ENCODE measurements at regions not wholly inside any gene's neighbourhood (a gene's known extent, or its start where the extent isn't known, plus 50 kb on each side); places are given as distances from the start of the nearest gene placed in this dataset.

GRCh38 chr12:77724367-77724957, 106.2 kb upstream of the NAV3 start:
- no peak overlapping the region for H4K91ac ChIP-seq (ENCODE audit: insufficient read depth, low read depth, low read length)
- no peaks in the 10 kb centered on the region for H4K20me1 ChIP-seq (ENCODE audit: insufficient read depth, low read length)
- H2AK5ac ChIP-seq (ENCODE audit: low read depth, low read length) = no peak overlapping the region
- peak; percentile 62; the same call in 1 of the 2 replicates for ATAC-seq (ENCODE audit: low read depth)
- H3K27me3 ChIP-seq (ENCODE audit: control insufficient read depth, insufficient read depth, low read length) = no peaks in the 10 kb centered on the region
- DNase-seq = peak; percentile 45
- peaks cover 2% of the 10 kb centered on the region; the same call in 1 of the 2 replicates for H3K4me1 ChIP-seq (ENCODE audit: control insufficient read depth, insufficient read depth, low read length)
- in situ Hi-C loops (cut with MboI; ENCODE audit: low sequenced_read_pairs) = loop anchor here (5.0 kb wide), 1 partner anchor 203 kb away; no protein-coding TSS in a partner anchor
- H4K8ac ChIP-seq (ENCODE audit: low read depth in 2 of 2, low read length in 2 of 2) = no peak overlapping the region
- WGBS, 2 experiments (ENCODE audit: extremely low coverage in 2 of 2, insufficient read length in 1 of 2) = no CpG with 5 or more reads among the region's 1 CpG
- no peak overlapping the region for H3K14ac ChIP-seq (replicated peaks; ENCODE audit: low read depth, low read length)
- no peak overlapping the region for H3K27ac ChIP-seq (ENCODE audit: insufficient read depth, low read length)
- dilution Hi-C loops (cut with HindIII; ENCODE audit: low sequenced_read_pairs, unreplicated experiment) = no loop called here
- no peaks in the 10 kb centered on the region for H3K79me1 ChIP-seq (ENCODE audit: low read depth in 1 of 2, low read length in 2 of 2)
- H3K9ac ChIP-seq (ENCODE audit: low read depth, low read length) = no peak overlapping the region
- no peak overlapping the region for H4K5ac ChIP-seq (ENCODE audit: low read depth, low read length)
- no peak overlapping the region for H3K4ac ChIP-seq (ENCODE audit: low read depth, low read length)
- H2AK9ac ChIP-seq (replicated peaks; ENCODE audit: low read depth, low read length, poor library complexity) = no peak overlapping the region
- no peak overlapping the region for H3K23ac ChIP-seq (ENCODE audit: low read depth, low read length)
- POLR2A ChIA-PET (ENCODE audit: unreplicated experiment) = no interaction called here
- BruUV-seq (replicated peaks) = no TSS peak
- CTCF ChIA-PET = interaction anchor here (0.6 to 1.9 kb wide), 3 partner anchors 189 to 366 kb away, joined by 3 to 12 read pairs (median 3); no protein-coding TSS in a partner anchor
- no peak overlapping the region for H2BK20ac ChIP-seq (ENCODE audit: low read depth, low read length)
- H3K9me3 ChIP-seq (ENCODE audit: control insufficient read depth, insufficient read depth, low read length) = no peaks in the 10 kb centered on the region
- H3K36me3 ChIP-seq (ENCODE audit: control insufficient read depth, insufficient read depth, low read length) = no peaks in the 10 kb centered on the region
- no peak overlapping the region for H2AFZ ChIP-seq (replicated peaks; ENCODE audit: low read length, poor library complexity)
- H2BK15ac ChIP-seq (ENCODE audit: low read depth, low read length) = no peak overlapping the region
- no peaks in the 10 kb centered on the region for H3K9me1 ChIP-seq (ENCODE audit: insufficient read depth, low read length)
- intact Hi-C loops (cut with micrococcal nuclease) = loop anchor here (1.0 kb wide), 1 partner anchor 201 kb away; no protein-coding TSS in a partner anchor
- no peak overlapping the region for H3K4me3 ChIP-seq (ENCODE audit: insufficient read depth, low read depth, low read length)
- no peak overlapping the region for H2BK5ac ChIP-seq (ENCODE audit: low read depth, low read length, poor library complexity, severe bottlenecking)
- H3K4me2 ChIP-seq (ENCODE audit: low read depth, low read length) = no peak overlapping the region
- no peak overlapping the region for H3K56ac ChIP-seq (ENCODE audit: extremely low read depth, insufficient read depth, low read length)
- no peak overlapping the region for H2BK120ac ChIP-seq (ENCODE audit: low read depth, low read length)
- peak; percentile 59 for TF ChIP-seq SMC3 (IDR thresholded peaks at IDR 0.05; ENCODE audit: low read depth, low read length)
- TF ChIP-seq, protein P1, sequence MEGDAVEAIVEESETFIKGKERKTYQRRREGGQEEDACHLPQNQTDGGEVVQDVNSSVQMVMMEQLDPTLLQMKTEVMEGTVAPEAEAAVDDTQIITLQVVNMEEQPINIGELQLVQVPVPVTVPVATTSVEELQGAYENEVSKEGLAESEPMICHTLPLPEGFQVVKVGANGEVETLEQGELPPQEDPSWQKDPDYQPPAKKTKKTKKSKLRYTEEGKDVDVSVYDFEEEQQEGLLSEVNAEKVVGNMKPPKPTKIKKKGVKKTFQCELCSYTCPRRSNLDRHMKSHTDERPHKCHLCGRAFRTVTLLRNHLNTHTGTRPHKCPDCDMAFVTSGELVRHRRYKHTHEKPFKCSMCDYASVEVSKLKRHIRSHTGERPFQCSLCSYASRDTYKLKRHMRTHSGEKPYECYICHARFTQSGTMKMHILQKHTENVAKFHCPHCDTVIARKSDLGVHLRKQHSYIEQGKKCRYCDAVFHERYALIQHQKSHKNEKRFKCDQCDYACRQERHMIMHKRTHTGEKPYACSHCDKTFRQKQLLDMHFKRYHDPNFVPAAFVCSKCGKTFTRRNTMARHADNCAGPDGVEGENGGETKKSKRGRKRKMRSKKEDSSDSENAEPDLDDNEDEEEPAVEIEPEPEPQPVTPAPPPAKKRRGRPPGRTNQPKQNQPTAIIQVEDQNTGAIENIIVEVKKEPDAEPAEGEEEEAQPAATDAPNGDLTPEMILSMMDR (conservative IDR thresholded peaks at IDR 0.05; ENCODE audit: low read depth, low read length) = peak; percentile 69
- peak; percentile 69 for TF ChIP-seq RAD21 (IDR thresholded peaks at IDR 0.05; ENCODE audit: low read length)
- no peak for TF ChIP-seq FOS (IDR thresholded peaks at IDR 0.05; ENCODE audit: low read depth, low read length)
- H3K18ac ChIP-seq (ENCODE audit: low read depth, low read length) = no peak overlapping the region

Data from IMR-90 (cell line).